ENCODE measurements at regions not wholly inside any gene's neighbourhood (a gene's known extent, or its start where the extent isn't known, plus 50 kb on each side); places are given as distances from the start of the nearest gene placed in this dataset.

- H3K9me3 ChIP-seq = no peaks in the 10 kb centered on the region
- H3K36me3 ChIP-seq = no peaks in the 10 kb centered on the region
- TF ChIP-seq POLR2AphosphoS5 (IDR thresholded peaks at IDR 0.05) = no peak
- no peak for TF ChIP-seq EP300 (IDR thresholded peaks at IDR 0.05)
- no peak for TF ChIP-seq CTCF (IDR thresholded peaks at IDR 0.05)
- TF ChIP-seq POLR2A (IDR thresholded peaks at IDR 0.05) = no peak
- no peak overlapping the region for H3K27ac ChIP-seq
- WGBS, 5 donors = 73 to 79% (median 78%) methylated on average over 5 of the region's 5 CpGs
- H3K4me1 ChIP-seq = peaks cover 0 to 20% (median 3%) of the 10 kb centered on the region in 4 donors
- DNase-seq = no peak
- H3K27me3 ChIP-seq = no peaks in the 10 kb centered on the region
- intact Hi-C loops (cut with DNase I; ENCODE audit: low total_unique reads) = no loop called here
- H3K4me3 ChIP-seq = no peak overlapping the region
These were observed 74.8 kb downstream of the RIN2 start for GRCh38 chr20:19832875-19833274.

GRCh38 chr20:19833395-19833794 is 75.3 kb downstream of the RIN2 start:
- H3K4me1 ChIP-seq = peaks cover 0 to 20% (median 3%) of the 10 kb centered on the region in 4 donors
- H3K9me3 ChIP-seq = no peaks in the 10 kb centered on the region
- H3K36me3 ChIP-seq = no peaks in the 10 kb centered on the region
- no peaks in the 10 kb centered on the region for H3K27me3 ChIP-seq
- no peak overlapping the region for H3K4me3 ChIP-seq
- 69 to 88% (median 77%) methylated on average over 6 of the region's 6 CpGs for WGBS, 5 donors
- TF ChIP-seq CTCF (IDR thresholded peaks at IDR 0.05) (no peak), POLR2AphosphoS5 (IDR thresholded peaks at IDR 0.05) (no peak), EP300 (IDR thresholded peaks at IDR 0.05) (no peak), POLR2A (IDR thresholded peaks at IDR 0.05) (no peak)
- DNase-seq = no peak
- no peak overlapping the region for H3K27ac ChIP-seq
- intact Hi-C loops (cut with DNase I; ENCODE audit: low total_unique reads) = no loop called here

- Histone ChIP-seq H3K4me1 (peaks cover 0 to 20% (median 3%) of the 10 kb centered on the region in 4 donors), H3K9me3 (no peaks in the 10 kb centered on the region), H3K27me3 (no peaks in the 10 kb centered on the region), H3K4me3 (no peak overlapping the region), H3K36me3 (no peaks in the 10 kb centered on the region), H3K27ac (no peak overlapping the region)
- no peak for DNase-seq
- 86 to 100% (median 92%) methylated on average over 4 of the region's 4 CpGs for WGBS, 5 donors
- intact Hi-C loops (cut with DNase I; ENCODE audit: low total_unique reads) = no loop called here
- TF ChIP-seq POLR2A (IDR thresholded peaks at IDR 0.05) (no peak), EP300 (IDR thresholded peaks at IDR 0.05) (no peak), CTCF (IDR thresholded peaks at IDR 0.05) (no peak)
These were observed 76.2 kb downstream of the RIN2 start for GRCh38 chr20:19834287-19834686.

- 91 to 100% (median 100%) methylated on average over 1 of the region's 1 CpG for WGBS, 5 donors
- no peak for TF ChIP-seq POLR2A (IDR thresholded peaks at IDR 0.05)
- no peak for TF ChIP-seq CTCF (IDR thresholded peaks at IDR 0.05)
- TF ChIP-seq POLR2AphosphoS5 (IDR thresholded peaks at IDR 0.05) = no peak
- TF ChIP-seq EP300 (IDR thresholded peaks at IDR 0.05) = no peak
- intact Hi-C loops (cut with DNase I; ENCODE audit: low total_unique reads) = no loop called here
- no peak overlapping the region for H3K27ac ChIP-seq
- H3K4me3 ChIP-seq = no peak overlapping the region
- no peak for DNase-seq
- H3K36me3 ChIP-seq = no peaks in the 10 kb centered on the region
- H3K27me3 ChIP-seq = no peaks in the 10 kb centered on the region
- H3K9me3 ChIP-seq = no peaks in the 10 kb centered on the region
- peaks cover 0 to 20% (median 3%) of the 10 kb centered on the region in 4 donors for H3K4me1 ChIP-seq
These were observed 76.7 kb downstream of the RIN2 start for GRCh38 chr20:19834783-19835182.

Data from stomach (tissue), 8 donors.